ENCODE measurements at regions not wholly inside any gene's neighbourhood (a gene's known extent, or its start where the extent isn't known, plus 50 kb on each side); places are given as distances from the start of the nearest gene placed in this dataset.

DNA sequence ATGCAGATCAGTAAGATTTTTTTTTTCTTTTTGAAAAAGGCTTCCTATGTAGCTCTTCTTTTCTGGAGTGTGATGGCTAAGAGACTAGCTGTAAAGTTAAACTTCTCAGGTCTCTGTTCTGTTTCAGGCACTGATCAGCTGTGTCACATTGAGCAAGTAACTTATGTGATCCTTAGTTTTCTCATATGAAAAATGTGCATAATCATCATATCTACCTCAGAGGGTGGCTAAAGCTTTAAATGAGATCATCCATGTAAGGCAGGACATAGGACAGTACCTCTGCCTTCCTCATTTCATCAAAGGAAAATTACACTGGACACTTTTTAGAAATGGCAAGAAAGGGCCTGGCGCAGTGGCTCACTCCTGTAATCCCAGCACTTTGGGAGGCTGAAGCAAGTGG lies 235.9 kb upstream of the TYRP1 start:
- no peak for DNase-seq (ENCODE audit: low spot score)
- TF ChIP-seq, protein P1, sequence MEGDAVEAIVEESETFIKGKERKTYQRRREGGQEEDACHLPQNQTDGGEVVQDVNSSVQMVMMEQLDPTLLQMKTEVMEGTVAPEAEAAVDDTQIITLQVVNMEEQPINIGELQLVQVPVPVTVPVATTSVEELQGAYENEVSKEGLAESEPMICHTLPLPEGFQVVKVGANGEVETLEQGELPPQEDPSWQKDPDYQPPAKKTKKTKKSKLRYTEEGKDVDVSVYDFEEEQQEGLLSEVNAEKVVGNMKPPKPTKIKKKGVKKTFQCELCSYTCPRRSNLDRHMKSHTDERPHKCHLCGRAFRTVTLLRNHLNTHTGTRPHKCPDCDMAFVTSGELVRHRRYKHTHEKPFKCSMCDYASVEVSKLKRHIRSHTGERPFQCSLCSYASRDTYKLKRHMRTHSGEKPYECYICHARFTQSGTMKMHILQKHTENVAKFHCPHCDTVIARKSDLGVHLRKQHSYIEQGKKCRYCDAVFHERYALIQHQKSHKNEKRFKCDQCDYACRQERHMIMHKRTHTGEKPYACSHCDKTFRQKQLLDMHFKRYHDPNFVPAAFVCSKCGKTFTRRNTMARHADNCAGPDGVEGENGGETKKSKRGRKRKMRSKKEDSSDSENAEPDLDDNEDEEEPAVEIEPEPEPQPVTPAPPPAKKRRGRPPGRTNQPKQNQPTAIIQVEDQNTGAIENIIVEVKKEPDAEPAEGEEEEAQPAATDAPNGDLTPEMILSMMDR (IDR thresholded peaks at IDR 0.05; ENCODE audit: extremely low read depth, insufficient read depth, missing control alignments): no peak
- in situ Hi-C loops (cut with MboI; ENCODE audit: low pct_unique_long_range_greater_than_20kb, low sequenced_read_pairs, unreplicated experiment): no loop called here

DNA sequence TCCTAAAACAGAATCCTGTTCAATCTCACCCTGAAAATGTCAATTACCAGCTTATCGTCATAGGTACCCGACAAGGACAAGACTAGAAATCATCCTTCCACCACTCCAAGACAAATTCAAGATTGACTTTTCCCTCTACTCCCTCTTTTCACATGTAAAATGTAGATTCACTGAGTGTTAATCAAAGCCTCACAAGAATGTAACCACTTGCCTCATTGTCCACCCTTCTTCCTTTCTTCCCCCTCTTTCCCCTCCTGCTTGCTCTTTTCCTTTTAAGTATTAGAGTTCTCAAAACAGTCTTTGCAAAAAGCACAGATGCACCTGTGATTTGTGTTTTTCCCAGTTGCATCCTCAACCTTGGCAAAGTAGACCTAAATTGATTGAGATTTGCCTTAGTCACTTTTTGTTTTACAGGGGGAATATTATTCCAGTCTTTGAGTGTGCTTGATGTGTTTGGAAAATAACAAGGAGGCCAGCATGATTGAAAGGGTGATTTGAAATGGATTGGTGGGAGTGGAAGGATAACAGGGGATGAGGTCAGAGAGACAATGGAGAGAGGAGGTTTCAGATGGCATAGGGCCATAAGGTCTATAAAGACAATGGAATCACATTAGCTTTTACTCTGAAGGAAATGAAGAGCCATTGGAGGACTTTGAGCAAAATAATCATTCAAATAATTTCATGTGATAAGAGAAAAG lies 231.3 kb upstream of the TYRP1 start:
- DNase-seq (ENCODE audit: low spot score): no peak
- in situ Hi-C loops (cut with MboI; ENCODE audit: low pct_unique_long_range_greater_than_20kb, low sequenced_read_pairs, unreplicated experiment): no loop called here
- TF ChIP-seq, protein P1 (IDR thresholded peaks at IDR 0.05; ENCODE audit: extremely low read depth, insufficient read depth, missing control alignments): no peak

DNA sequence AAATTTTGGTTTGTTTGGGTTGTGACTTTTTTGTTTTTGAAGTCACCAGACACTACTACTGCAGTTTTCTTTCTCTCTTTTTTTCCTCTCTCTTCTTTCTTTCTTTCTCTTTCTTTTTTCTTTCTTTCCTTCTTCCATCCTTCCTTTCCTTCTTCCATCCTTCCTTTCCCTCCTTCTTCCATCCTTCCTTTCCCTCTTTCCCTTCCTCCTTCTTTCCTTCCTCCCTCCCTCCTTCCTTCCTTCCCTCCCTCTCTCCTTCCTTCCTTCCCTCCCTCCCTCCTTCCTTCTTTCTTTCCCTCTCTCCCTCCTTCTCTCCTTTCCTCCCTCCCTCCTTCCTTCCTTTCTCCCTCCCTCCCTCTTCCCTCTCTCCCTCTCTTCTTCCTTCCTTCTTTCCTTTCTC lies 230.3 kb upstream of the TYRP1 start:
- TF ChIP-seq, protein P1 (IDR thresholded peaks at IDR 0.05; ENCODE audit: extremely low read depth, insufficient read depth, missing control alignments): no peak
- in situ Hi-C loops (cut with MboI; ENCODE audit: low pct_unique_long_range_greater_than_20kb, low sequenced_read_pairs, unreplicated experiment): no loop called here
- DNase-seq (ENCODE audit: low spot score): no peak

DNA sequence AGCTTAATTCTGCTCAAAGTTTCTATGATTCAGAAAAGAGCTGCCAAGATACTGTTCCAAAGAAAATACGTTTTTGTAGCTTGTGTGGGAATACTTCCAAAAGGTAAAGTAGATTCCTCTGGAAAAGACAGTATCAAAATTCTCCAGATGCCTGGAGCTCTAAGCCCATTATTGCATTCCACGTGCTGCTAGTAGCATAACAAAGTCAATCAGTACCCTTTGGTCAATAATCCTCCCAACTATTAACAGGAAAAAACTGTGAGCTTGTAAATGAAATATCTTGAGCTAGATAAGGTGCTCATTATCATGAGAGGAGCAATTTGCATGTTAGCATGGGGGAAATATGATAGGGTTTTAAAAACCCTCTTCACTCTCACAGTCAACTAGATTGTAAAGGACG lies 229.5 kb upstream of the TYRP1 start:
- in situ Hi-C loops (cut with MboI; ENCODE audit: low pct_unique_long_range_greater_than_20kb, low sequenced_read_pairs, unreplicated experiment): no loop called here
- TF ChIP-seq, protein P1 (IDR thresholded peaks at IDR 0.05; ENCODE audit: extremely low read depth, insufficient read depth, missing control alignments): no peak
- no peak for DNase-seq (ENCODE audit: low spot score)

DNA sequence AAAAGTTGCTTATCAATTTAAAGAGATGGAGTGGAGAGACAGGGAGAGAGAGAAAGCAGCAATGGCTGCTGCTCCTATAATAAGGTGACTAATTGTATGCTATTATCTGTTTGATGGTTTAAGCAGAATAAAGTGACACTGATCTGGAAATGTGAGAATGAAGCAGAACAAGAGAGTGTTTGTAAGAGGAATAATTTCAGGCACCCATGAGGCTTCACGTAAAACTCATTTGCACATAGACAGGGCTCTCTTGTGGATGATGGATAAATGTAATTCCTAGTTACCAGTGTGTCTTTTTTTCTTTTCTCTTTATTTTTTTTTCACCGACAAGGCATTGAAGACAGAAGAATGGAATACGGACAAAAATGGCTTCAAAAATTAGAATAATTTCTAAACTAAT lies 228.8 kb upstream of the TYRP1 start:
- TF ChIP-seq, protein P1 (IDR thresholded peaks at IDR 0.05; ENCODE audit: extremely low read depth, insufficient read depth, missing control alignments): no peak
- no peak for DNase-seq (ENCODE audit: low spot score)
- in situ Hi-C loops (cut with MboI; ENCODE audit: low pct_unique_long_range_greater_than_20kb, low sequenced_read_pairs, unreplicated experiment): no loop called here

DNA sequence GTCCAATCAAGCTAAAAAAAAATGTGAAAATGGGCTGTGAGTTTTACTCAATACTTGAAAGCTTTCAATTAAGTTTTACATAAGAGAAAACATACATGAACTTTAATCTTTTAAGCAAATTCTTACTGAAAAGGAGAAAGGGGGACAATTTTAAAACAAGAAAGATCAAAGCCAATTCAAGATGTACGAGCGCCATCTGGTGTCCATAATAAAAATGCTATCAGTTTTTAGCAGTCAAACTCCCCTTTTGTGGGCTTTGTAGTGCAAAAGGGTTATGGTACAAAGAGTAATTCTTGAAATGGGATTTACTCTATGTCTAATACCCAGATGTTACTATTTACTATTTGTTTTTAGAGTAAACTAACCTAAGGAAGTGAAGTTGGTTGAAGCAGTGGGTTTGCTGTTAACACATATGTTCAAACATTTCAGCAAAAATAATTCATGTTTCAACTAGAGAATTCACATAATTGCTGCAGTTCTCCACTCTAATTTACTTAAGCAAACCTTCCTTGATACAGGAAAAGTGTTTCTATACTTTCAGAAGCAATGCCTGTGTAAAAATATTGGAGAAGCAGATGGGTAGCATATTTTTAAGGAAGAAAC lies 228.2 kb upstream of the TYRP1 start:
- DNase-seq (ENCODE audit: low spot score): peak; percentile 9
- in situ Hi-C loops (cut with MboI; ENCODE audit: low pct_unique_long_range_greater_than_20kb, low sequenced_read_pairs, unreplicated experiment): no loop called here

More for the DNA sequence above, 228.2 kb upstream of the TYRP1 start:
- TF ChIP-seq, protein P1 (IDR thresholded peaks at IDR 0.05; ENCODE audit: extremely low read depth, insufficient read depth, missing control alignments): peak; percentile 63

Data from GM13977 (cell line).